HG02943 (cell line): ENCODE measurements at regions not wholly inside any gene's neighbourhood (a gene's known extent, or its start where the extent isn't known, plus 50 kb on each side); places are given as distances from the start of the nearest gene placed in this dataset.
"Not testable (repeated sequence)": the region's sequence is repeated elsewhere in the genome, so short reads cannot be mapped to it uniquely, and the experiment has no call there.

ENCODE experiments used
- ATAC-seq: cut with Tn5 transposase; IDR thresholded peaks from one replicate; pipeline ENCODE4 v1.9.1; 2021; ENCODE audit warnings: mild to moderate bottlenecking, low read depth, moderate library complexity; ENCODE audit not compliant: unreplicated experiment

DNA sequence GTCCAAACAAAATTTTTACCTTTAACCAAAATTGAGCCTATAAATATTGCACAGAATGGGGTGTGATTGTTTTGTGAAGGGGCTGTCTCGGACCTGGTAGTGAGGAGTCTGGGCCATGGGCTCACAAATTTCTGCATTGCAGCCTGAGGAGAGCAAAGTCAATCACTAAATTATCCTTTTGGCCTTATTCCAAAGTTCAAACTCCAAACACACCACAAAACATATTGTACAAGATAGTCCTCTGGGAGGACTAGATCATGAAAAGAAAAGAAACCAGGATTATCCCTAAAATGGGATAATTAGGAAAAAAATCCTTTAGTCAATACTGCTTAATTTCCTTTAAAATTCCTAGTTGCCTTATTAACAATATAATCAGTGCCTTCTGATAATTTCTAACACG, 115.5 kb downstream of the BUB3 start:
- no peak for ATAC-seq

- ATAC-seq, result no peak
These were observed 116.0 kb downstream of the BUB3 start for GRCh38 chr10:123270221-123270620.

DNA sequence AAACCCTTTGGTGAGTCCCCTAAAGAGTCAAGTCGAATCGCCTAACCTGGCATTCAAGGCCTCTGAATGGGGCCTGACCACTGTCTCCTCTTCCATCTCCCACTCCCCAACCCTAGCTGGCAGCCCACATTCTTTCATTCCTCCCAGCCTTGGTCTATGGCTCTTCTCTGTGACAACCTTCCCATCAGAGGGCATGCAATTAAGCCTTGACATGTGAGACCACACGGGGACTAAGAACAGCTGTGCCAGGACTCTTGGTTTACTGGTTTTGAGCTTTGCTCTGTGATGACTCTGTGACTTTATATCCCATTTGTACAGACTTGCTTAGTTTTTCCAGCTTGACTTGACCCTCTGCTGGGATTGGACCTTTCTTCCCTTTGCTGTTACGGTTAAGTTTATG, 116.6 kb downstream of the BUB3 start:
- ATAC-seq, result no peak

- ATAC-seq, result no peak
These were observed 118.0 kb downstream of the BUB3 start for GRCh38 chr10:123272171-123272570.

GRCh38 chr10:123274306-123275135, 120.3 kb downstream of the BUB3 start:
- no peak for ATAC-seq

GRCh38 chr10:123275136-123275564, 120.9 kb downstream of the BUB3 start:
- ATAC-seq, result no peak

GRCh38 chr10:123278445-123278844, 124.2 kb downstream of the BUB3 start:
- no peak for ATAC-seq

DNA sequence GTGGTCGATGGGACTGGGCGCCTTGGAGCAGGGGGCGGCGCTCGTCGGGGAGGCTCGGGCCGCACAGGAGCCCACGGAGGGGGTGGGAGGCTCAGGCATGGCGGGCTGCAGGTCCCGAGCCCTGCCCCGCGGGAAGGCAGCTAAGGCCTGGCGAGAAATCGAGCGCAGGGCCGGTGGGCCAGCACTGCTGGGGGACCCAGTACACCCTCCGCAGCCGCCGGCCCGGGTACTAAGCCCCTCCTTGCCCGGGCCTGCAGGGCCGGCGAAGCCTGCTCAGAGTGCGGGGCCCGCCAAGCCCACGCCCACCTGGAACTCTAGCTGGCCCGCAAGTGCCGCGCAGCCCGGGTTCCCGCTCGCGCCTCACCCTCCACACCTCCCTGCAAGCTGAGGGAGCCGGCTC, 129.2 kb downstream of the BUB3 start:
- not testable (repeated sequence) for ATAC-seq

DNA sequence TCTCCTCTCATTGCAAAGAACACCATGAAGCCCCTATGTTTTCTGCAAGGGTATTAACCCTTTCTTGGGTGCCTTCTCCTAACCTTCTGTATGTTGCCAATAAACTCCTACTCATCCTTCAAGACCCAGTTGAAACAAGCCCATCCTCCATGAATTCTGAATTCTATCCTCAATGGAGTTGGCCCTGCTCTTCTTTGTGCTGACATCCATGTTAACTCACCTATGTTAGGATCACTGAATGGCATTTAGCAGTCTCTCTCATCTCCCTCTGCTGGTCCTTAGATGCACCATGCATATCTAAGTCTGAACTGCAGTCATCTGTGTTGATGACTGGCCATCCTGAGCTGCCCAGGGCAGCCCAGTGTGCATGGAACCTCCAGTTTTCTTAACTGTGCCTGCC, 129.8 kb downstream of the BUB3 start:
- no peak for ATAC-seq

DNA sequence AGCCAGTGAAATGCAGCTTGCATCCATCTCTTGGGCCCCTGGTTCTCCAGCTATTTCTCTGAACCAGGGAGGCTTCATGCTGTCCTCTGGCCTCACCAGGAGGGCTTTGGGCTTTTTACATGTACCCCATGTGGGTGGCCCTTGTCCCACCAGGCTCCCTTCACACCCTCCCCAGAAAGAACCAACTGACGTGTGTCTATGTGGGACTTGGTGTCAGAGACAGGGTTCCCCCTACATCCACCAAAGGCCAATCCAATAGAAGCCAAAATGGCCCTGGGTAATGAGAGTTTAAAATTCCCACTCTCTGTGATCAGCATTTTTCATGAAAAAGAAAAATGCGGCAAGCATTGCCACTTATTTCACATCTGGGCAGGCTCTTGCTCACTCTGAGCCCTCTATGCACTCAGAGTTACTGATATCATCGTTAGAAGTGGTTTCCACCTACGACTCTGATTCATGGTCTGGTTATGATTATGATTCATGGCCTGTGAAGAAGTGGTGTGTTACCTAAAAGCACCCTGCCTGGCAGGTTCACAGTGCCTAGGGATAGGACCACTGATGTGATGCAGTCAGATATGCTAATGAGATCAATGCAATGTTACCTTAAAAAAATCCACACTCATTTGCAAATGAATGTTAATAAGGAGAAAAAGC, 133.5 kb downstream of the BUB3 start:
- no peak for ATAC-seq

GRCh38 chr10:123289432-123289831, 135.2 kb downstream of the BUB3 start:
- ATAC-seq, result no peak

DNA sequence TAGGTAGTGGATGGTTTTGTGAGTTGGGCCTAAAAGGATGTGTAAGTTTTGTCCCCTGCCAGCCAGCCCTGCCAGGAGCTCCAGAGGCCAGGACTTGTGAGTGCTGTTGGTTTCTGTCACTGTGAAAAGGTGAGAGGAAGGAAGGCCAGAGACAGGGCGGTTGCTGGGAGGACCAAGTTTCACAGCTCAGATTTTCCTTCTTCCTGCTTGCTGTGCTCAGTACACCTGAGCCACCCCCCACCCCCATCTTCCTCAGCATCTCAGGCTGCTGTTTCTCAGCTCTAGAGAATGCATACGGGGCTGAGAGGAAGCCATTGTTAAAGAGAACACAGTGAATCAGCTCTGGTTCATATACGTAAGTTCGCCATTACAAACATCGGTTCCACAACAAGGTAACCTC, 139.9 kb downstream of the BUB3 start:
- ATAC-seq, result no peak

DNA sequence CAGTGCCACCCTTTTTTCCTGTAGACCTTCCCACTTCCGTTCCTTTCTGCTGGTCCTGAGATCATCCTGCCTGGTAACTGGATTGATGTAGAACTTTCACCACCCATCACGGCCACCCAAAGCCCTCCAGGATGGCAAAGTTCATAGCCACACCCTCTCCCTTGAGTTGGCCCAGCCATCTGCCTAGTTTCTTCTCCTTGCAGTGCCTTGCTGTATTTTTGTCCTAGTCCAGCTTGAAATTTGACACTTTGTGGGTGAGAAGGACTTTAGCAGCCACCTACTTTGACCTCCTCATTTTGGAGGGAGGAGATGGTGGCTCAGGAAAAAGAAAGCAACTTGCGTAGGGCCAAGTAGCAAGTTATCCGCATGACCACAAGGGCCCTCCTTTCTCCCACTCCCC, 140.7 kb downstream of the BUB3 start:
- ATAC-seq, result no peak

DNA sequence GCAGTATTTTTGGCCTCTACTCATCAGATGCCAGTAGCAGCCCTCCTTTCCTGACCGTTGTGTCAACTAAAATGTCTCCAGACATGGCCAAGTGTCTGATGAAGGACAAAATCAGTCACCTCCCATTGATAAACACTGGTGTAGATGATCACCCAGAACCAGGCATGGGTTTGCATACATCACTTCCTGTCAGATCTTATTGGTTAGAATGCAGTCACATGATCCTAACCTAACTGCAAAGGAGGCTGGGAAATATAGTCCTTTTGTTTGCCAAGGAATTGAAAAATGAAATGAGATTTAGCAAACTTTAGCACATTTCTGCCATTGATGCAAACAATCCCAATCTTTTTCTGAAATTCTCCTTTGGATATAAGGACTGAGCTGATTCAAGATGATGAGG, 141.4 kb downstream of the BUB3 start:
- no peak for ATAC-seq

- ATAC-seq, result no peak
These were observed 143.0 kb downstream of the BUB3 start for GRCh38 chr10:123297175-123297574.

DNA sequence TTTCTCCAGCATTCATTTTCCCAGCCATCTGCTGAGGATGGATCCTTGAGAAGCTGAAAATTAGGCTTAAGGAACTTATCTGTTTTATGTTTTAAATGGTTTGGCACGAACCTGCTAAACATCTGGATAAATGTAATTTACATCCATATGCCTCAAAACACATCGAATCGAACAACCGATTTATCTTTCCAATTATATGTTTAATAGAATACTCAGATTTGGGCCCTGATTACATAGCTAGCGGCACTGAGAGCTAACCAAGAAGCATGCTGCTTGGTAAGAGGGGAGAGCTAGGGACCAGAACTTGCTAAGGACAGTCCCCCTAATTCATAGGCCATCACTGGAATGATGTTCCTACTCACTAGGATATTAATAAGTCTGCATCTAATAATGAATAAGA, 144.4 kb downstream of the BUB3 start:
- ATAC-seq, result no peak

GRCh38 chr10:123299598-123299997, 145.4 kb downstream of the BUB3 start:
- ATAC-seq, result no peak

DNA sequence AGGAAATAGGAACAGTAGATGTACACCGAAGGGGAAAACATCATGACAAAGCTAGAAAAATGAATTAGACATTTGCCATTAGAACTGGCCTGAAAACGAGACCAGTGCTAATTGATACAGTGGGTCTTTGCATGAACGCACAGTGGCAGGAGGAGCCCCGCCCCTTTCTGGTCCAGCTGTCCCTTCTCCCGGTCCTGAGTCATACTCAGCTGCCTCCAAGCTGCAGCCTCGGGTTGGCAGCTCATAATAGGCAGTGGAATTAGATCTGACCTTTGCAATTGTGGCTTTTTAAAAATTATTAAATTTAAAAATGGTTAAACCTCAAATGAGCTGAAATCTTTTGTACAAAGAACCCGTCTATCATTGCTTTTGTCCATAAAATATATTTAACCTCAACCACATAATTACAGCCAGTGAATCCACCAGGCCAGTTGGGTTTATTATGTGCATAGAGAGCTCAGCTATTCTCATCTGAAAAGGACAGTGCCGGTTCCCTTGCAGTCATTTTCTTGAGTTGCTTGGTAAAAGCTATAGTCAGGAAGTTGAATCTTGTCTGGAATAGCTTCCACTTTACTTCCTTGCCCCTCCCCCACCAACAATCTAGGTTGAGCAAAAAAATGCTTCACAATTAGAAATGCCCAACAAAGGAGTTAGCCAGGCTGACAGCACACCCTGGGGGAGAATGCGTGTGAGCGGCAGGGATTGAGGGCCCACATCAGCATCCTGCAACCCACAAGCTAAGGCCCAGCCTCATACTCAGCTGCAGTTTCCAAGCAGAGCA, 147.1 kb downstream of the BUB3 start:
- no peak for ATAC-seq

- no peak for ATAC-seq
These were observed 149.6 kb downstream of the BUB3 start for GRCh38 chr10:123303581-123304337.

- ATAC-seq, result no peak
These were observed 151.5 kb downstream of the BUB3 start for GRCh38 chr10:123305671-123306070.

GRCh38 chr10:123306290-123306689, 152.1 kb downstream of the BUB3 start:
- ATAC-seq, result no peak
